ENCODE measurements at regions not wholly inside any gene's neighbourhood (a gene's known extent, or its start where the extent isn't known, plus 50 kb on each side); places are given as distances from the start of the nearest gene placed in this dataset.
"Not testable (repeated sequence)": the region's sequence is repeated elsewhere in the genome, so short reads cannot be mapped to it uniquely, and the experiment has no call there.

DNA sequence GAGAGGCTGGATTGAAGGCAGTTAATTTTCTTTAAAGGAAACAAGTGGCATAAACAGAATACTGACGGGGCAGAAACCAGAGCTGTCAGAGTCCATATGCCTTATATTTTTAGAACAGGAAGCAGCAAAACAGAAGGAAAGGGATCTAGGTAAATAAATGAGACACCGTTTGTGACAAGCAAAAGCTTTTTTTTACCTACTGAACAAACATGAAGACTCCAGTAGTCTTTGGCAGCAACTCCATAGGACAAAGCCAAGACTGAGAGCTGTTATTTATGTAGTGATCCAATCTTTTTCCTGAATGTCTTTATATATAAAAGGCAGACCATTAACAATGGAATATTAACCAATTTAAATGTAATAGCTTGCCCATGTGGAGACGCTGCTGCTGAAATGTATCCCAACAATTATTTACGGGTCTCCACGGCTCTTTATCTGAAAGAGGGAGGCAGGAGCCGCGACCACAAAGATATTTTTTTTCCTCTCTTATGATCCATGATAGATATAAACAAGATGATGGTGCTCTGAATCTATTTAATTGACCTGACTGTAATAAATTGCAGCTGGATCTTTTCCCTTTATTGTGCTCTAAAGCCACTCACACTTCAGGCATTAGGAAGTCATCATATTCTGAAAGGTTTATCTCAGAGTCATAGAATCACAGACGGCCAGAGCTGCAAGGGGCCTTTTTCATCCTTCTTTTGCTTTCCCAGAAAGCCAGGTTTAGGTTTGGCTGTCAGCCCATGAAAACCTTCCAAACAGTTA lies 687.8 kb downstream of the EFNB2 start:
- no peak for DNase-seq (ENCODE audit: low read depth)

DNA sequence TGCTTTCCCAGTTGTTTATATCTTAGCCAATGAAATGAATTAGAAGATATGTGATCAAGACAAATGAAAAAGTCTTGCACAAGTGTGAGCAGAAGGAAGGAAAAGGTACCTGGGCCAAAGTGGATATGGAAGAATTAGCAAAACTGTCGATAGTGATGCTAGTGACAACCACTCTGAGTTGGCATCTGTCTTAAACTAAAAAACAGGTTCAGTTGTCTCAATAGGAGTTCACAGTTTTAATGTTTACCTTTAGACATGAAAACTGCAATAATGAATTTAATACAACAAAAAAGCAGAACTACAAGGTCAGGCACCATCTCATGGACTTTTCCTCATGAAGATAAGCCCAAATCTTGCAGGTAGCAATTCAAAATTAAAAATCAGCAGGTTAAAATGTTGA lies 688.5 kb downstream of the EFNB2 start:
- DNase-seq (ENCODE audit: low read depth), result no peak

DNA sequence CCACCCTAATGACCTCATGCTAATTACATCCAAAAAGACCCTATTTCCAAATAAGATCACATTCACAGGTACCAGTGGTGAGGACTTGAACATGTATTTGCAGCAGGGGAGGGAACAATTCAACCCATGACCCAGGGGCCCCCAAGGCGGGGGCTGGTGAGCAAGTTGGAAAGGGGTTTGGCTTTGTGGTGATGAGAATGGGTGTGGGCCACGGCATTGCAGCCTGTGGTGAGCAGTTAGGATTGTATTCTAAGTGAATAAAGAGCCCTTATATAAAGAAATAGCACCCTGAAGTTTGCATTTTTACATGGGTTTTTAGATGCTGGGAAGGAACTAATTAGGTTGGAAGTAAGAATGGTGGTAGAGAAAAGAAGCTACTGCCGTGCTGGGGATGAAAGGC lies 694.2 kb downstream of the EFNB2 start:
- no peak for DNase-seq (ENCODE audit: low read depth)

DNA sequence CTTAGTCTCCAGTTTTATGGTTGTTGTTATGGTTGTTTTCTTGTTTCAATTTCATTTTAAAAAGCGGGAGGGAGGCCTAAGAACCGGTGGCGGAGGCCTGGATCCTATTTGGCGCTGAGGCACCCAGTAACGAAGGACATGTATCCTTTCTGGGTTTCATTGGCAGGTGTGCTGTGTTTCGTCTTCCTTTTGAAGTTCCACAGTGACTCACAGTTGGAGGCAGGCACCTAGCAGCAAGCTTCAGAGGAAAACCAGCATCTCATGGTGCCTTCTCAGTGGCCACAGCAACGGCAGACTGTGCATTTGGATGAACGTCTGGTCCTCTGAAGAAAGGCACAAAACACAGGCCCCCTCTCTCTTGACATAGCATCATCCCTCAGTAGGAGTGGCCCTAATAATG lies 697.2 kb downstream of the EFNB2 start:
- no peak for DNase-seq (ENCODE audit: low read depth)

DNA sequence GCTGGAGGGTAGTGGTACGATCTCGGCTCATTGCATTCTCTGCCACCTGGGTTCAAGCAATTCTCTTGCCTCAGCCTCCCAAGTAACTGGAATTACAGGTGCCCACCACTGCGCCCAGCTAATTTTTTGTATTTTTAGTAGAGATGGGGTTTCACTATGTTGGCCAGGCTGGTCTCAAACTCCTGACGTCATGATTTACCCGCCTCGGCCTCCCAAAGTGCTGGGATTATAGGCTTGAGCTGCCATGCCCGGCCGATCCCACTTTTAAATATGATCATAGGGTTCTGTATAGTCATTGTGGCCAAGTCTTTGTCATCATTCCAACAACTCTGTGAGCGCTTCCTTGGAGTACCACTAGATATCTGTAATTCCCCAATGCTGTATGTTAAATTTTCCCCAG lies 698.2 kb downstream of the EFNB2 start:
- not testable (repeated sequence) for DNase-seq (ENCODE audit: low read depth)

DNA sequence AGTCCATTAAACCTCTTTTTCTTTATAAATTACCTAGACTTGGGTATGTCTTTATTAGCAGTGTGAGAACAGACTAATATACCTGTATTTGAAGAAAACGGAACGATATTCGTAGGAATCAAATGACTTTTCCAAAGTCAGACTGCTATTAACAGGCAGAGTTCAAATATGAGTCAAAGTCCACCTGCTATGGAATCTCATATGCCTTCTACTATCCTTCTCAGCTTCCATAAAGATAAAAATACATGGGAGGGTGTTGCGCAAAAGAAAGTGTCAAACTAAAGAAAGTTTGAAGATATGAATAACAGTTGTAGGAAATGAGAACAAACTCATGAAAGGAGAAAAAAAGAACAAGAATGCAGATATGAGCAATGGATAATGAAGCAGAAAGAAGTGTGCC lies 704.6 kb downstream of the EFNB2 start:
- DNase-seq (ENCODE audit: low read depth), result no peak

DNA sequence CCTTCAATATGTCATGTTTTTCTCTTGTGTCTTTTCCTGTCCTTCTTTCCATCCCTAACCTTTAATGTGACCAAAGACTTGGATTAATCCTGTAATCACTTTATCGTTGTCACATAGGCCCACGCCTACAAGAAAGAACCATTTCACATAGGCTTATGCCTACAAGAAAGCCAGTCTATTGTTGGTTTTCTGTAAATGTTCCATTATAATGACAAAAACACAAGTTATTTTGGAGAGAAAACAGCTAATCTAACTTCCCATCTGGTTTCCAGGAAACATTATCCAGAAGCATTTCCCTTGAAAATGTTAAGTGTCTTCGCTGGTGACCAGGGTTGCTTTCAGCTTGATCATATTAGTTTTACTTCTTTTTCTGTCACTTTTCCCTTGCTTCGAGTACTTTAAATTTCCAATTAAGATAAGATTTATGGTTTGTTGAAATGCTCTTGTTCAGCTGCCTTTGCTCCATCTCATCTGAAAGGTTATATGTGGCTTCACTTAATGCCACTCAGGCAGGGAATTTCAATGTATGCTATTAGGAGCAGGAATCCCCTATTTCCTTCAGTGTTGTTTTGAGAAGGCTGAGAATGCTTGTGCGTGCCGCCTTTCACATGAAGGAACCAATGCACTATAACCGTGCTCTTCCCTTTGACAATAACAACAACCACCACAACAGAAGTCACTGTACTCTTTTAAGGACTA lies 708.2 kb downstream of the EFNB2 start:
- no peak for DNase-seq (ENCODE audit: low read depth)

DNA sequence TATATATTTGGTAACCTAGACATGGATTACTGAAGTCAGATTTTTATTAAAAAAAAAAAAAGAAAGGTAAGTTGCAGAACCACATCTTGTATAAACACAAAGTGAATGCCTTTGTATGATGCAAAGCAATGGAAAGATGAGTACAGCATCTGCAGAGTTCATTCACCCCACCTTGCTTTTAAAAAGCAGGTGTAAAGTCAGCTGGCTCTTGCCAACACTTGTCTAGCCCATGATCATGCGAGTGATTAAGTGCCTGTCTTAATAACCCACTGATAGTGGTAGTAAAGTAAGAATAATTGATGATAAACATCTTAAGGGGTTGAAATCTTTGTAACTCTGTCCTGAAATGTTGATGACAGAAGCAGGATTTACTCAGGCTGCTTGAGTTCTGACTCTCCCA lies 710.4 kb downstream of the EFNB2 start:
- DNase-seq (ENCODE audit: low read depth), result no peak

DNA sequence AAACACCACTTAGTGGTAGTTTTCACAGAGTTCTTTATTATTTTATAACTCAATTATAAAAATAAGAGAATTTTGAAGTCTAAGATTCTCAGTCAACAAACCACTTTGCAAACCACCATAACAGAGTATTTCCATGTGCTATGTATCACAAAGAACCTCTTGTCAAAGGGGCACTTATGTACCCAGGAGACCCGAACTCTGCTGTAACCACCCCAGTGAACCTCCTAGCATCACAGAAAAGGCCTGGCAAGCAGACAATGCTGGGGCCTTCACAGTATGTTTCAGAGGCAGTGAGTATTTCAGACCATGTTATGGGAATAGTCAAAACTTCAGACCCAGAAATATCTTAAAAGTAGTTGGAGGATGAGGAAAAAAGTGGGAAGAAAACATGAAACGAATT lies 714.1 kb downstream of the EFNB2 start:
- no peak for DNase-seq (ENCODE audit: low read depth)

DNA sequence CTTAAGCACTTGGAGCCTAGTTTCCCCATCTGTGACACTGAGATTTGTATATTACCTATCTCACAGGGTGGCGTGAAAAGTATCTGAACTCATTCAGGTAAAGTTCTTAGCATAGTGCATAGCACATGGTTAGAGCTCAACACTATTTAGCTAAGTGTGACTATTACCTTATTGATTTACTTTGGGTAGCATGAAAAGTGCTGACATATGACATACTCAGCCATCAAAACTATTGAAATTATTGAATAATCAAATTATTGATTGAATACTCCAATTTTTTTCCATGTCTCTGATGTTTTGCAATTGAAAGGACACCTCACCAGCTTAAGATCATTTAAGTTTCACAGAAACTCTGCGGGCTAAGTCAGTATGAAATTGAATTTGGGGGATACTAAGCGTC lies 715.0 kb downstream of the EFNB2 start:
- DNase-seq (ENCODE audit: low read depth), result no peak

DNA sequence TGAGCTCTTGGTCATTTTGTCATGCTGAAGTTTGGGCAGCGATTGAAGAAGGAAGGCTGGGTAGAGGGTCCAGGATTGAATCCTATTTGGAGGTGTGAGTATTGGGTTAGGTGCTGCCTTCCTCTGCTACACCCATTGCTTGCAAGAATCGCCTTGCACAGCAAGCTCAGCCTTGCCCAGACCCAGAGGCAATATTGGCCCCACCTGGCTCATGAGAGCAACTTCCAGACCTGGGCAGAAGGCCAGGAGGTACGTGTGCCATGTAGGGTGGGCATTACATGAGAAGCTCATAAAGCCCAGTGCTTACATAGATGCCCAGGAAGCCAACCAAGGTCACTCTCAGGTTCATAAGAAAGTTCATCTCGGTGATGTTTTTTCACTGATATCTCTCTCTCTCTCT lies 718.0 kb downstream of the EFNB2 start:
- no peak for DNase-seq (ENCODE audit: low read depth)

DNA sequence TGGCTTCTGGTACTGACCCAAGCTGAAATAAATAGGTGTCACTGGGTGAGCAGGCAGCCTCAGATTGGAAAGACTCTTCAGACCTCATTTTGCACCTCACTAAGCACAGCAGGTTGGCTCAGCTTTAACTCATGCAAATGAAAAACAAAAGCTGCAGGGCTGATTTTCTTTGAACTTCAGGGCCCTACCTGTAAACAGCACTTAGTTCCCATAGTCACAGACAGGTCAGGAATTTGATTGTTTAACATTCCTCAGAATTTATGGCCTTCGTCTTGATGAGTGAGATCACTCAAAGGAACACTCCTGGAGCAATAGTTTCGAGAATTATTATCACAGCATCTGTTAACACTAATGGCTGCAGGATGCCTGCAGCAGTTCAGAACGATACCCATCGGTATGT lies 718.5 kb downstream of the EFNB2 start:
- no peak for DNase-seq (ENCODE audit: low read depth)

DNA sequence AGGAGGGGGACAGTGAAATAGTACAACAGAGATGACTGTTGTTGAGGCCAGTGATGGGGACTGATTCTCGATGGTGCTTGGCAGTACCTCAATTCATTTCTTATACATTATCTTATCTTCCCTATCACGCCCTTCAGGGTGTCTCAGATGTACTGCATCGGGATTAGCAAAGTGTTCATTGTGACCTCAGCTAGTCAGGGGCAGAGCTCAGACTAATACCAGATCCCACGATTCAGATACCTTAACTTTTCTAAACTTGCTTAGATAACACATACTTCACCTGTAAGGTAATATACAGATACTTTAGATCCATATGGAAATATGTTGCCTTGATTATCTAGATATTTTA lies 720.6 kb downstream of the EFNB2 start:
- DNase-seq (ENCODE audit: low read depth), result no peak

DNA sequence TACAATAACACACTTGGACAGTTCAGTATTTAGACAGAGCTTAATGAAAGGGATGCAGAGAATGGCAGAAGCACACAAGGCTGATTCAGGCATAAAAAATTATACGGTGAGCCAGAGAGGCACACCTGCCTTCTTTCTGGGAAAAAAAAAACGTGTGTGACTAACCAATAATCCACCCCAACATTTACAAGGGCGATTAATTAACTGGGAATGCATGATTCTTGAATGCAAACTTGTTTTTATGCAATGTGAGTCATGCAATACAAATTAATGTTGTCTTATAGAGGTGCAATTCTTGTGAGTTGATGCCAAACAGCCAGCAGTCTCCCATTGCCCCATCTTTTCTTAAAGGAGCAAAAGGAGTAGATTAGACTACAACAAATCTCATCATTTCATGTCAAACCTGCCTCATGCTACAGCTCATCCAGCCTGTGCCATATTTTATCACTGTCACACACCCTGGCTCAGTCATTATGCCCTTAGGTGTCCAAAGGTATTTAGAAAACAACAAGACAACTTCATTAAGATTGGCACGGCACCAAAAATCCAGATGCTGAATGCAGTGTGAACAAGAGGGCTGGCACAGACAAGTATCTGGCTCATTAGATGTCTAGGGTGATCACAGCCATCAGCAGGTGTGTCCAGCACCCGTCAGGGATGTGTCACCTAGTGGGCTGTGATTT lies 721.1 kb downstream of the EFNB2 start:
- no peak for DNase-seq (ENCODE audit: low read depth)

DNA sequence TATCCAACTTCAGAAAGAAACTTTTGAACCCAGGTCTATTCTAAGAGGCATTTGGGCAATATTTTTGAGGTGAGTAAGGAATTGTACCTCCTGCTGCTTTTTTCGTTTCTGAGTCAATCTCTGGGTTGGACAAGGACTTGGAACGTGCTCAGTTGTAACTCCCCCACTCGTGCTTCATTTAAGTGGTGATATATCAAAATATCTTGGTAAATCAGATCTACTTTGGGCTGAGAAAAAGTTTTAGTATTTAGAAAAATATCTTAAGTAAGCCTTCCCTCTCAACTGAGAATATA lies 728.9 kb downstream of the EFNB2 start:
- DNase-seq (ENCODE audit: low read depth), result no peak

DNA sequence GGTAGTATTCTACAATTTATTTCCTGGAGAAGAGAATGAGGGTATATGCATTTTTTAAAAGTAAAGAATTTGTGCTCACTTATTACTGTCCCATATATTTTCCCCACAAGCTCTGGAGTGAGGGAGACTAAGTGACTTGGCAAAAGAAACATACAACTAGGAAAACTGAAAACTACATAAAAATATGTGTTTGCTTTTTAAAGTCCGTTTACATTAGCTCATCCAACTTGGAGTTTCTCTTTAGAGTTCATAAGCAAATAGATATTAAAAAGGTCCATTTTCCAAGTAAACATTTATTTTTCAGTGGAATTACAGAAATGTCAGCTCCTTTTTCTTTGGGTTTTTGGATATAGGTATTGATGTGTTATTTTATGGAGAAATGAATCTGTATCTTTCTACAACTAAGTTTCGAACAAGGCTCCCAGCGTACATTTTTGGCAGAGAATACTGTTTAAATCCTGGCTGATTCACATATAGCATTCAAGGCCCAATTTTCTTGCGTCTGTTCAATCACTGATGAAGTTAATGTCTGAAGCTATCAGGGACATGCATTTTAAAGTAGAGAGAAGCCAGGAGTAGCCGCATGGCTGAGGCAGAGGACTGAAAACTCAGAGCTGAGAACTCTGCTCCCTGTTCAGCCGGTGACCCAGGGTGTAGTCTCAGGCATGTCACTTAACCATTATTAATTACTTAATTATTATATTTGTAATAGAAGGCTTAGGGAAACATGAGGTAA lies 729.4 kb downstream of the EFNB2 start:
- no peak for DNase-seq (ENCODE audit: low read depth)

DNA sequence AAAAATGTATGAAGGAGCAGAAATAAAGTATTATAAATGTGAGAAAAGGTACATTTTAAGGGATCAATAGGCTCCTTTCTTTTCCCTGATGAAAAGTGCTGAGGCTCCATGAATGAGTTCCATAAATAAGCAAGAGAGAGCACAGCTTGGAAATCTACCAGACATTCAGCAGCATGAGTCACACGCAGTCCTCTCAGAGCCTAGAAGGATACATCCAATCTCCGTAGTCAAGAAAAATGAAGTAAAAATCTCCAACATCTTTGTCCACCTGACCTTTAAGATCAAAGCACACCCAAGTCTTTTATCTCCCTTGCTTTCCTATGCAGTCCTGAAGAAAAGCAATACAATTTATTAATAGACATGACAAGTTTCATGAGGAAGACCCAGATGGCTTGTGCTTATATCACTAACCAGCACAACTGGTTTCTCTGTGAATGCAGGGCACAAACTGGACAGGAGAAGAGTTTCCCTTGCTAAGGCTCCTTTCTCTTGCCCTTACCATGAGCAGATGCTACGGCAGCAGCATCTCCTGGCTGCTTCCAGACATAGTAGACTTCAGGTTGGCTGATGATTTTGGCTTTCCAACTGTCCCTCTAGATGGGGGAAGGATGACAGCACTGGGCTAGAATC lies 730.8 kb downstream of the EFNB2 start:
- DNase-seq (ENCODE audit: low read depth), result no peak

DNA sequence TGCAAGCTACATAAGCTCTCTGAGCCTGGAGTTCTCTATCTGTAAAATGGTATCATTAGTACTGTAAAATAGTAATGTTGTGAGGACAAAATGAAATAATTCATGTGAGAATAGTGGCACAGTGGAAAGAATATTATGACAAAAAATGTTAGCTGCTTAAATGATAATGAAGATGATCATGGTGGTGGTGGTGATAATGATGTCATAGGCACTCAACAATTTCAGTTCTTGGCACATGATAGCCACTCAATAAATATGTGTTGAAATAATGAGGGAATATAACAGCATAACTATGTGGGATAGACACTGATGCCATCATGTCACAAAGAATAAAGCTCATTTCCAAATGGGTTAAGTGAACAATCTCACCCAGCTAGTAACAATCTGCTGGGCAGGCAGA lies 736.3 kb downstream of the EFNB2 start:
- DNase-seq (ENCODE audit: low read depth), result no peak

DNA sequence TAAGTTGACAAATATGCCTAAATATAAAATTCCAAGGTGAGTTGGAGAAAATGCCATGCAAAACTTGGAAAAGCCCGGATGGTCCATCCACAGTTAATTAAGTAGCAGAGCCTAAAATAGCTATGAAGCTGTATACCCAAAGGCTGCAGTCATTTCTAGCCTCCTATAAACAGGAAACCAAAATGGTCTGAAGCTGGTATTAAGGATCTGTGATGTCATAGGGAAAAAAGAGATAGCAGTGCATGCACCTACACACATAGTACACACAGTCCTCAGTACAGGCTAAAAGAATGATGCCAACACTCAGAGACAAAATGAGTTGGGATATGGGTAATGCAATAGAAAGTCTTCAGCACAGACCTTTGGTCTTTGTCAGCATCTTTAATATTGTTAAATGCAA lies 736.9 kb downstream of the EFNB2 start:
- no peak for DNase-seq (ENCODE audit: low read depth)

DNA sequence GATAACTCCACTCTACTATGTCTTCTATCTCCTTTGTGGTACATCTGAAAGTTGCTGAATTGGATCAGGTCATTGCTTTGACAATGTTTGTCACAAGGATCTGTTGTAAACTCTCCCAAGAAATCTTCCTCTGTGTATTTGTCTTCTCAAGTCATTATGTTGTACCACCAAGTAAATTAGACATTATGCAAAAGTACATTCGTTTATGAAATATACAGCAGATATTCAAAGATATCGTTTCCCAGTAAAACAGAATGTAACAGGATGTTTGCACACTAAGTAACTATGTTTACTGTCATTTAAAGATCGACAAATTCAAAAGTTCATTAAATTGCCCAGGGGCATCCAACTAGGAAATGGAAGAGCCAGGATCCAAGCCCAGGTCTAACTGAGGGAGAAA lies 739.4 kb downstream of the EFNB2 start:
- DNase-seq (ENCODE audit: low read depth), result no peak

DNA sequence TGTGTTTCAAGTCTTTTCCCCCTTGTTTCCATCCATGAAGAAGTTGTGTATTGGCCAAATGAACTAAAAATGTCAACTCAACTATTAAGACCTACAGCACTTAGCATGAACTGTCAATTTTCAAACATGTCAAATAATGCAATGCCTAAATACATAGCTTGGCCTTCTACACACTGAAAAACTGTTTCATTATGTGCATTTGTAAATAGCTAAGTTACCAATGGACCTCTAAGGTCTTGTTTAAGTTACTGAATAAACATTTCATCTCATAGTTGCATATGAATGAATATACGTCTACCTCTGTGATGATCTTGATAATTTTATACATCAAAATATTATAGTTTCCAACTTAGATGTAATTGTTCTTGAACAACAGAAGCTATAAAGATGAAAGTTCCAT lies 744.5 kb downstream of the EFNB2 start:
- DNase-seq (ENCODE audit: low read depth), result no peak

DNA sequence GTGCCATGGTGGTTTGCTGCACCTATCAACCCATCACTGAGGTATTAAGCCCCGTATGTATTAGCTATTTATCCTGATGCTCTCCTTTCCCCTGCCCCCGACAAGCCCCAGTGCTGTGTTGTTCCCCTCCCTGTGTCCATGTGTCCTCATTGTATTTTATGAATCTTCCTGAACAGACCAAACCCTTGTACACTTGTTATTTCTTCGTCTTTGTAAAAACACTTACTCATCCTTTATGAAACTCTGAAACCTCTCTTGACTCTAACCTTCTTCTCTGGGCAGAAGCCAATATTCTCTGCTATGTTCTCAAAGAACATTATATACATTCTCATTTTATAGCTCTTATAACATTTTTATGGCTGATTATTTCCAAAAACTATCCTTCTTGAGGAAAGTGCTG lies 746.9 kb downstream of the EFNB2 start:
- no peak for DNase-seq (ENCODE audit: low read depth)

DNA sequence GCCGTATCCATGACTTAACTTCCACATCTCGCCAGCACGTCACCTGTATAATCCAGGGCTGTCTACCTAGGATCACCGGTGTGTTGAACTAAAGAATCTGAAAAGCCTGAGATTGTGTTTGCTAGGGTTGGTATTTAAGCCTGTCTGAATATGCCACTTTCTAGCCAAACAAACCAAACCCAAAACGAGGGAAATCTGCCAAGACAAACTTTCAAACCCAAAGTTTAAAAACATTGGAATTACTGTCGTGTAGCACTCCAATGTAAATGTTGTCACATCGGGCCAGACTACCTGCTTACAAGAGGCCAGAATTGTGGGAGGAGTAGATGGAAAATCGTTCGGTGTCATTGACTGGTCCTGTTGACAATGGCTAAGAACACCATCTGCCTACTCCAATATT lies 747.8 kb downstream of the EFNB2 start:
- DNase-seq (ENCODE audit: low read depth), result no peak

All from stimulated activated CD8-positive, alpha-beta memory T cell treated with anti-CD3 and anti-CD28 coated beads, Interleukin-4, amount 100 ng/mL, for 24 hours (primary cell).